NCI-H510A (cell line): ENCODE measurements at regions not wholly inside any gene's neighbourhood (a gene's known extent, or its start where the extent isn't known, plus 50 kb on each side); places are given as distances from the start of the nearest gene placed in this dataset.

Source experiments
- DNase-seq: peaks from one replicate; lab custom pipeline; 2025; lab: John Stamatoyannopoulos, UW

DNA sequence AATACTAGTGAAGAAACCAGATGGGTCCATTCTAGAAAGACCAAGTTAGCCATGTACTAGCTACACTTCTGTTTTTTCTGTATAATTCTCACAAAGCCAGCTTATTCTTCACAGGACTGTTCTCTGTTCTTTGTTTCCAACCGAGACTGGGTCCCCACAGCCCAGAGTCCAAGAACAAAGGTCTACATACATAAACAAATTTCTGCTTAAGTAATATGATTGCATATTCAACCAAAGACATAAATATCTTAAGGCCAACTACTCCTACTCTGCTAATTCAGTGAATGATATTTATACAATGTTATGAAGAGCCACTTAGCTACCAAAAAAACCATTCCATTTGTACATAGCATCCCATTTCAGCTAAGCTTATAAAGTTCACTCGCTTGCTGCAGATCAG, 299.8 kb upstream of the CCDC54 start:
- no peak for DNase-seq

DNA sequence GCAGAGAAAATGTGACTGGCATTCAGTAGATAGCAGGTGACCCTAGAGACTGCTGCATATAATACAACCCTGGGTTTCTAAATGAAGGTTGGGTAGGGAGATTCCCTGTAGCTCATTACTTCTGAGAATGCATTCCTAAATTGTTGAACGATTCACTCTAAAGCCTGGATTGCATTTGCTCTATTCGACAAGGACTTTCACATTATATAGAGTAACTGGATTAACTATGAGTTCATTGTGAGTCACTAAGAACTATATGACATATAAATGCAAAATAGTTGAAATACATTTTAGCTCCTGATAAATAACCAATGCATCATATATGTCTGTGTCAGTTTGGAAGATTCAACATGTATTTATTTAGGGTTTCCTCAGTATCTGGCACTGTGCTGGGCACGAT, 294.7 kb upstream of the CCDC54 start:
- no peak for DNase-seq

DNA sequence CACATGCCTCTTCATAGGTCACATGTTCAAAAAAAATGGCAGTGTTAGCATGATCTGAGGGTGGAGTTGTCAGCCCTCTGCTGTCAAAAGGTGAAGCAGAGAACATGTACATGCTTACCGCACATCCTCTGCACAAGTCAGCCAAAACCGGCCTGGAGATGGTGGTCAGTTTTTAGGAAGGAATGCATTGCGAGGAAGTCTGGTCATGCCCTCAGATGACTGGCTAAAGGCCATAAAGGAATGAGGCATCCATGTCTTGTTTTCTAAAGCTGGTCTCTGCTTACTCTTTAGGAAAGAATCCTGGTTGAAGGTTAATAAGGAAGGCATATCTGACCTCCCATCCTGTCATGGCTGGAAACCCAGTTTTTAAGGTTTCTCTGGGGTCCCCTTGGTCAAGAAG, 292.0 kb upstream of the CCDC54 start:
- no peak for DNase-seq

DNA sequence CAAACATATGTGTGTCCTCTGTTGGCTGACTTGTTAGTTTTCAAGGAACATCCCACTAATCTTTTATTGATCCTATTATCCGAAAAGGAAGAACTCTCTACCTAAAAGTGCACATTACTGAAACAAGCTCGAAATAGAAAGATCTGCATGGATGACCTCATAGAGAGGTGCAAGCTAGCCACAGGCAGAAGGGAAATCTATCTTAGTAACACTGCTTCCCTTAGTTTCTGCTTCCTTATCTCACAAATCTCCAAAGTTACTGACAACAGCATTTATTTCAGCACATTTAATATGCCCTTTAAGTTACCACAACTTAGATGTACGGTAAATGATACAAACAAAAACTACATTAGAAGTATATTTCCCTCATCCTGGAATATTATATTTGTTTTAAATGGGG, 285.1 kb upstream of the CCDC54 start:
- no peak for DNase-seq

DNA sequence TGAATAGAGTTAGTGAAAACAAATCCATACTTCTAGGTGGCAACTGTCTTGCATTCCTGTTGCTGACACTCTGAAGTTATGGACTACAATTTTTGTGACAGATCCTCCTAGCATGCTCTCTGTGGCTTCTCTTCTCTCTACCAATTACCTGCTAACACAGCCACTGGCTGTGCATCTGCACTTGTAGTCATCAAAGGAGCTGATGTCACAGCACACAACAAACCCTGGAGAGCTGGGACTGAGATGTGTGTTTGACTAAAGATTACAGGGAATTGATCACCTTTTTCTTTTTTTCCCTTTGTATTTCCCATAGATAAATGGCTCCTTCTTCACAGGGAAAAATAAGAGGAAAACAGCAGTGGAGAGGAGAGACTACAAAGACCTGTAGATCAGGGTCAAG, 278.4 kb upstream of the CCDC54 start:
- DNase-seq: no peak

DNA sequence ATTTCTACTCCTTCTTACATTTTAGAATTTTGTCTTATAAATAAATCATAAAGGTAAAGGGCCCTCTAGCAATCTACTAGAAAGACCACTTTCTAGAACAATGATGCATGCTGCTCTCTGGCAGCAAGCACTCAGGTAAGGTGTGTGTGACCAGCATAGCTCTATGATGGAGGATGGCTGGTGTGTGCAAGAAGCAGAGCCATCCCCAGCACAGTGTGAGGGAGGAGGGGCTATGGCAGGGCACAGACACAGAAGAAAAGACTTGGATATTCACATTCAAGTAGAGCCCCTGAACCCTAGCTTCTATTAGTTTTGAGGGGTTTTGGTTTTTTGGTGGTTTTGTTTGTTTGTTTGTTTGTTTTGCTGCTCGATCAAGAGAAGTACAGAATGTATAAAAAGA, 277.1 kb upstream of the CCDC54 start:
- DNase-seq: no peak

DNA sequence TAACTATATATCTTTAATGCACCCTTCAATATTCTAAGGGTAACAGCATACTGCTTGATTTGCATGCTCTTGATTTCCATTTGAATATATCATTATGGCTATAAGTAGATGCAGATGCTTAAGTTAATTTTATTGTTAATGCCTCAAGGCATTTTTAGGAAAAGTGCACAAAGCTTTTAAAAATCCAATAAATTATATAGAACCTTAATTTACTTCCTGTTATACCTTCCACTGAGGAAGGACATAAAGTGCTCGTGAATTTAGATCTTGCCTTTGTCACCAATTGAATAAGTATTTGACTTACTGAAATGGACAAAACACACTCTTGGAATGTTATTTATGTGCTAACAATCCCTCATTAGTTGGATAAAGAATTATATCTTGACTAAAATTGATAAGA, 276.7 kb upstream of the CCDC54 start:
- no peak for DNase-seq

DNA sequence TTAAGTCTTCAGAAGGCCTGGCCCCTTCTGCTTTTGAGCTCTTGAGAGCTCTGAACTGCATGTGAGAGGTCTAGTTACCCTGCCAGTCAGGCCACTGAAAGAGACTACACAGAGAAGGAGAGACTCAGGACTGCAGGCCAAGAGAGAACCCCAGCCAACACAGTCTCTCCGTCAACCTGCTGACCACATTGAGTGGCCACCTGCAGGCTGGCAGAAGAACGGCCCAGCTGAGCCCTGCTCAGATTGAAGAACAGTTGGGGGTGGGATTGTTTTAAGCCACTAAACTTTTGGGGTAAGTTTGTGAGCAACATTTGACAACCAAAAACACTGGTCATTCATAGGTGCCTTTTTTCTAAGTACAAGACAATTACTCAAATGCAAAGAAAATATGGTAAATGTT, 273.5 kb upstream of the CCDC54 start:
- DNase-seq: no peak

DNA sequence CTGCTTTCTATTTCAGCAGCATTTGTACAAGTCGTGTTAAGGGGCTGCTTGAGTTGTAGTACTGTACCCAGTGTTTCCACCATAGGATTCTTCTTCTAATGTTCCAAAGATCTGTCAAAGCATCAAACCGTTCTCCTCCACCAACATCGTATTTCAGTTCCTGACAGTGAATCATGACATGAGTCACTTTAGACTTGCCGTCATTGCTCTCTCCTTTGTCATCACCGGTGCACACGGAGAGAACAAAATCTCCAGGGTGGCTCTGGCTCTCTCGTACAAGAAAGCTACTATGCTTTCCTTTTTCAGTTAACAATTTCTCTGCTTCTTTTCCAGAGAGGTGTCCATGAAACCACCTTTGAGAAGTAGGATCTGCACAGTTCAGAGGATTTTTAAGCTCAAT, 270.9 kb upstream of the CCDC54 start:
- no peak for DNase-seq

DNA sequence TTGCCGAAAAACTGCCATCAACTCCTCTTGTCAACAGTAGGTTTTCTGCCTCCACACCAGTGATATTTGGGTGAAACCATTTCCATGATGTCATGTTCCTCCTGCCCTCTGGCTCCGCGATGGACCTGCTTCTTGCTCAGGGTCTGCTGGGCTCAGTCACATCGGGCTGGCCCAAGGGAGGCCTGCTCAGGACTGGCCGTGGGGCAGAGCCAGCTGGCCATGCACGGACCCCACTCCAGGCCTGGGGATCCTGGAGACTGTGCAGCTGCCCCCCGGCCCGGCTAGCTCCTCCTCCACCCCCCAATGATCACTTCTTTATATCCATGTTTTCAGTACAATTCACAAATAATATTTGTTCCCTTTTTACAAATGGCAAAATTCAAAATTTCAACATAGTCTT, 270.3 kb upstream of the CCDC54 start:
- DNase-seq: no peak

DNA sequence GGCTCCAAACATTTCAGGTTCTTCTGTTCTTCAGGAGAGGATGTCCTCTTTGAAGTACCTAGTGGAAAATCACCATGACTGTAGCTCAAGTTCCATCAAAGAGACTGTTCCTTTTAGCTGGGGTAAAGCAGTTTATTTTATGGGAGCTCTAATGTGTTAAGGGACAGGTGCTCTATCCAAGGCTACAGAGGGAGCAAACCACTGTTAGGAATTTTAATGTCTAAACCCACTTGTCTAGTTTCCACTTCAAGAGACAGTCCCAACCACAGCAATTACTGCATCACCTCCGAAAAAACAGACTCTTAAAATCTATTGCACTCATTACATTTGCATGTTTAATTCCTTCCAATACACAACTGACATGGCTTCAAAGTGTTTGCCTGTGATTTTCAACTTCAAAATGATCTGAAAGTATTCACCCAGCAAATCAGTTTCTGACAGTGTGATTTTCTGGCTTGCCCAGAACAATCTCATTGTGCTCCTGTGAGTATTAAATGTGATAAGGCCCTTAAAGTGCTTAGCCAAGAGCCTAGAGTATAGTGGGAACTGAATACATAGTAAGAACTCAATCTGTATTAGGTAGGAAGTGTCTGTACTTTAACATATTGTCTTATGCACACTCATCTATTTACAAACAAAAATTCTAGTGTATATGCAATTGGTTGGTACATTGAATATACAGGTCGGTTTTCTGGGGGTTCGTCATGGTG, 266.5 kb upstream of the CCDC54 start:
- DNase-seq: no peak

DNA sequence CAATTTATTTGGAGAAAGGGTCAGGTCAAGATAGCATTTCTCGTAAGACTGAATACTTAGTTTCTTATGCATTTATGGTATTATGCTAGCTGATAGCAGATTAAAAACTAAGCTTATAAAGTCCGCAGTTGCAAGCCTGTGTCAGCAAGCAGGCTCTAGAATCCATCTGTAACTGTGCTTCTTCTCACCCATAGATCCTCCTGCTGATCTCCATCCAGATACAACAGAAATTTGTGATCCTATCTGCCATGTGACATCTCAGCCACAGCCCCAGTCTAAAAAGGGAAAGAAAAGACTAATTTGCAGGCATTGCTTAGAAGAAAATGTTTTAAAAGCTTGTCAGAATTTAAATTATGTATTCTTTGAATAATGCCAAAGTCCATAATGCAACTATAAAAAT, 265.4 kb upstream of the CCDC54 start:
- no peak for DNase-seq

DNA sequence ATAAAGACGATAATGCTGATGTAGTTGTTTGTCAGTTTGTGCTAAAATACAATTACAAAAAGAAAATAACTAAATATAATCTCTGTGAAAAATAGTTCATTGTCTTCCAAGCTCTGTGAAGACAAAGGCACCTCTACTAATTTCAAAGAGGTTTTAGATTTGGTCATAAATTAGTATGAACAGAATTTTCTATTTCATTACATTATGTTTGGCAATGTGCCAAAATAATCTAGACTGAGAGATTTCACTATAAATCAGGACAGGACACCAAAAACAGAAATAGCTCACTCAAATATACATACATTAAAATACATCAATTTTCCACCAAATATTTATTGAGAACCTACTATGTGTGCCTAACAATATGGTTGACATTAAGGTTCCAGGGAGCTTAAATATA, 264.9 kb upstream of the CCDC54 start:
- DNase-seq: no peak

DNA sequence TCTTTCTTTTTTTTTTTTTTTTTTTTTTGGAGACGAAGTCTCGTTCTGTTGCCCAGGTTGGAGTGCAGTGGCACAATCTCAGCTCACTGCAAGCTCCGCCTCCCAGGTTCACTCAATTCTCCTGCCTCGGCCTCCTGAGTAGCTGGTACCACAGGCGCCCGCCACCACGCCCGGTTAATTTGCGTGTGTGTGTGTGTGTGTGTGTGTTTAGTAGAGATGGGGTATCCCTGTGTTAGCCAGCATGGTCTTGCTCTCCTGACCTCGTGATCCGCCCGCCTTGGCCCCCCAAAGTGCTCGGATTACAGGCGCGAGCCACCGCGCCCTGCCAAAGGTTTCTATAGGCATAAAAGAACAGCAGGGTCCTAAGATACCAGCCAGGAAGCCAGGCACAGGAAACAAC, 261.0 kb upstream of the CCDC54 start:
- DNase-seq: no peak

DNA sequence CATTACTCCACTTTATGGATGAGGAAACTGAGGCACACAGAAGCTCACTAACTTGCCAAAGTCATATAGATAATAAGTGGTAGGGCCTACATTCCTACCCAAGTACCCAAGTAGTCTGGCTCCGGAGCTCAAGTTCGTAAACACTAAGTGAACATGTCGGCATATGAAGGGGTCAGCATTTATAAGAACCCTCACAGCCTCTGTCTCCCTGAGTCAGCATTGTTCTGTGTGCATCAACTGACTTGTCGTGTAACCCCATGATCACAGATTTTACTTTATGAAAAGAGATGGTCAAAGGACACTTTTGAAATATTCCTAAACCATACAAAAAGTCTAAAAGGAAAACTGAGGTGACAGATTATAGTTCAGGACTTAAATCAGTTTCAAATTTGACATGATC, 260.1 kb upstream of the CCDC54 start:
- DNase-seq: no peak

DNA sequence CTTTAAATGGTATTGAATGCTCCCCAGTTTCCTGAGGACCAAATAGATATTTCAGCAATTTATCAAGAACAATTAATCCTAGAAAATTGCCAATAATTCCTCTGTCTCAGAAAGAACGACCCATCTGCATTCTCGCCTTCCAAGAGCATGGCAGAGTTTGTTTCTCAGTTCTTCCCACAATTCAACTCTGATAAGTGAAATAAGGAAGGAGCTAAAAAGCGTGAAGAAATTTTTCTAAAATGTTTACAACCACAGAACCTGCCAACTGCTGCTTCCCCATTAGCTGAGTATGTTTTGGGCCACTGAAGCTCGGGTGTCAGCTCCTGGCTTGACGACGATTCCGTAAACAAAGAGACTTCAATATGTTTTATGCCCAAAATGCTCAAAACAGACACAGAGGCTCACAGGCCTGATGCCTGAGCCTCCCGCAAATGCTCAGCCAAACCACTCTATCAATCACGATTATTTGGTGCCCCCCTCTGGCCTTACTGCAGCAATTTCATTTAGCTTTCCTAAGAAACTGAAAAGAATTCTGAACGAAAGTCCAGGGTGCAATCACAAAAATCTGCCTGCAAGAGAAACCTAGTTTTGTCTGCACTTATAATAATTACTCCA, 259.2 kb upstream of the CCDC54 start:
- no peak for DNase-seq

DNA sequence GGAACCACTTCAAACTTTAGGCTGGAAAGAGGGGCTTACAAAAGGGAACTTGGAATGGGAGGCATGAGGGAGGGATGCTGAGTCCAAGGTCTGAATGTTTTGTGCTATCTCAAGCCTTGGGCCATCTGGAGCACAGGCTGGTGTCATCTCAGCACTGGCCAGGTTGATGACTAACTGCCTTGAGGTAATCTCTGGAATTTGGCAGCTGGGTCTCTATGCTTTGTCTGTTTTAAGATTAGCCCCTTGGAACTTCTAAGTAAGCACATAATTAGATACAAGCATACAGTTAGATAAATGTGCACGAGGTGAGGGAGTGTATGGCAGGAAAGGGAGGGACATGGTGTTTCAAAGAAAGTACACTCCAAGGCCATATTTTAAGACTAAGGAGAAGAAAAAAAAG, 252.4 kb upstream of the CCDC54 start:
- no peak for DNase-seq

DNA sequence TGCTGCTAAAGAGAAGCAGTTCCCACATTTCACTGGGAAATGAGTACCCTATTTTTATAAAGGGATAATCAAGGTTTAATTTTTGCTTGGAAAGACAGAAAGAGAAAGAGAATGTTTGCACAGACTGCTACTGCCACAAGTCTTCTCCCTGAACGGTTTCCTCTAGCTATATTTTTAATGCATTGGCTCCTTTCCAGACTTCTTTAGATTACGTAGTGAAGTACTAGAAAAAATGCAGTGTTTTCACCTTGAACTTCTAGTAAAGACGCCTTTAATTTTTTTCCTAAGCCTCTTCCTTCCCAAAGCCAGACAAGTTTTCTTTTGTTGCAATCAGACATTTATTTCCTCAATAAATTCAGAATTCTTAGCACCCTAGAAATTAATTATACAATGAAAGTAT, 248.3 kb upstream of the CCDC54 start:
- DNase-seq: no peak

DNA sequence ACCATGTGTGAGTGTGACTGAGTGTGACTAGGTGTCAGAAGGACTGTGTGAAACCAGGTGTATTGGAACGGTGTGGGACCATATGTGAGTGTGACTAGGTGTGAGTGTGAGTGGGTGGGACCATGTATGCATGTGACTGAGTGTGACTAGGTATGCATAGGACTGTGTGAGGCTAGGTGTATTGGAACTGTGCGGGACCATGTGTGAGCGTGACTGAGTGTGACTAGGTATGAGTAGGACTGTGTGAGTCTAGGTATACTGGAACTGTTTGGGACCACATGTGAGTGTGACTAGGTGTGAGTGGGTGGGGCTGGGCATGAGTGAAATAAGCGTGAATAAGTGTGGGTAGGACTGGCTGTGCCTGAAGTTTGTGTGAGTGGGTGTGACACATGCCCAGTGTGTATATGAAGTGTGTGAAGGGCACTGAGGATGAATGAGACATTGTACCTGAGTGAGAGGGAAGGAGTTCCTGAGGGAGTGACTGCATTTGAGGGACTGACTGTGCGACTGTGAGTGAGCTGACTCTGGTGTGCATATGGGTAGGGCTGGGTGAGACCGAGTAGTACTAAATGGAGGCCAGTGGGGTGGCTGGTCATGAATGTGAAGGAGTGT, 247.0 kb upstream of the CCDC54 start:
- no peak for DNase-seq

DNA sequence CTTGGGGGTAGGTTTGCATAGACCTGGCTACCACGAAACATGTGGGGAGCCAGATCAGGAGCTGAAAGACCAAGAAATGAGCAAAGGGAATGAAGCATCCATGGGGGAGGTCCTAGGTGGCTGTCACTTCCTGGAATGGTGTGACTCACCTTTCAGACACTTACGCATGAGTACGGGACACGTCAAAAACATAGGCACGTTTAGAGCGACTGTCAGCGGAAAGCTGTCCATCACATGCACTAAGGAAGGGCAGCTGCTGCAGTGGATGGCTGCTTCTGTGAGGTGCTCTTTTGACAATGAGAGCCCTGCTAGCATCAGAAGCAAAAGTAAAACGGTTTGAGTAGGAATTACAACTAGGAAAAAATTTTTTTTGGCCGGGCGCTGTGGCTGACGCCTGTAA, 244.6 kb upstream of the CCDC54 start:
- no peak for DNase-seq

DNA sequence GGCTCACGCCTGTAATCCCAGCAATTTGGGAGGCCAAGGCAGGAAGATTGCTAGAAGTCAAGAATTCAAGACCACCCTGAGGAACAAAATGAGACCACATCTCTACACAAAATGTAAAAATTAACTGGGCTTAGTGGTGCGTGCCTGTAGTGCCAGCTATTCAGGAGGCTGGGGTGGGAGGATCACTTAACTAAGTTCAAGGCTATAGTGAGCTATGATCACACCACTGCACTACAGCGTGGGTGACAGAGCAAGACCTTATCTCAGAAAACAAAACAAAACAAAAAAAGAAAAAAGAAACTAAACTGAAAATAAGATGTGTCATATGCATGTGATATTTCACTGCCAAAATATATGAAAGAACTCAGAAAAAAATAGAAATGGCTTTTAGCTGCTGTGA, 243.3 kb upstream of the CCDC54 start:
- no peak for DNase-seq

DNA sequence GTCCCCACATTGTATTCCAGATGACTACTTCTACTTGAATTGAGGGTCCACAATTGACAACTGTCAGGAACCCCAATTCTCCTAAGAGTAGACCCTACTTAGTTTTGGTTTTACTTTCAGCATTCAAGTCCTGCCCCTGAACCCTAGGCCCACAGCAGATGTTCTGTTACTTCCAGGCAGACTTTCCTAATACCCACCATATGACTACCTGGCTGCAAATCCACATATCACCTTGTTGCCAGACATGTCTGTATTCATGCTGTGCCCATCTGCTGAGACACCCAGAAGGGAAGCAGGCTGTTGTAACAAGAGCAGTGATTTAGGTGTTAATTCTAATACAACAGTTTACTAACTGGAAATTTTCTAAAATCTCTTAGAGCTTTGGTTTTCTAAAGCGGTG, 235.1 kb upstream of the CCDC54 start:
- DNase-seq: no peak

DNA sequence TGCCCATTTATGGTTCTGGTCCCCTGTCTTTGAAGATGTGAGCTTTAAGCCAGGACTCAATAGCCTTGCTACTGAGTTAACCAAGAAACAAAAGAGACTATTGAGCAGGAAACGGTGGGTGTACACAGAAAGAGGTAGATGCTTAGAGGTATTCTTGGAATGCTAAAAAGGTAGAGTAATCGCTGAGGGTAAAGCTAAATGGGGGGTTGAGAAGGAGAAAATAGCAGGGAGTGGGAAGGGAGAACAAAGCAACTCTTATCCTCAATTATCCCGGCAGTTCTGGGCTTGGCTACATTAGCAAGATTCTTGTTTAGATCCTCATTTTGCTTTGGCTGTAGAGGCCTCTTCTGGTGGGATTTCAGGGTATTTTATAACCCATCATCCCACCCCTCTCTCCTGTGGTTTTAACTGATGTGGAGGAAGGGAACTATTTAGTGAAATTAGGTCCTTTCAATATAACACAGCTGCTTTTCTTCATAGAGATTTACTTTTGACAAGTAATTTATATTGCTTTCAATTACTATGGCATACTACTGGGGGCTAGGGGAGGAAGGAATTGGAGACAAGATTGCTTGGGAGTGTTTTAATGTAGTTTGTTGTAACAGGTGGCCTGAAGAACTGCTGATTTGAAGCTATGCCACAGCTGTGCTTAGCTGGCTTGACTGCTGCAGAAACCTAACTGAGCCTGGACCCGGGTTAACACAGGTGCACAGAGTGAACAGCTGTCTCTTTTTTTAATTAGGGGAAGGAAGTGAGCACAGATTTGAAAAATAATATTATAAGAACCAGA, 234.3 kb upstream of the CCDC54 start:
- no peak for DNase-seq
